ENCODE measurements at regions not wholly inside any gene's neighbourhood (a gene's known extent, or its start where the extent isn't known, plus 50 kb on each side); places are given as distances from the start of the nearest gene placed in this dataset.

DNA sequence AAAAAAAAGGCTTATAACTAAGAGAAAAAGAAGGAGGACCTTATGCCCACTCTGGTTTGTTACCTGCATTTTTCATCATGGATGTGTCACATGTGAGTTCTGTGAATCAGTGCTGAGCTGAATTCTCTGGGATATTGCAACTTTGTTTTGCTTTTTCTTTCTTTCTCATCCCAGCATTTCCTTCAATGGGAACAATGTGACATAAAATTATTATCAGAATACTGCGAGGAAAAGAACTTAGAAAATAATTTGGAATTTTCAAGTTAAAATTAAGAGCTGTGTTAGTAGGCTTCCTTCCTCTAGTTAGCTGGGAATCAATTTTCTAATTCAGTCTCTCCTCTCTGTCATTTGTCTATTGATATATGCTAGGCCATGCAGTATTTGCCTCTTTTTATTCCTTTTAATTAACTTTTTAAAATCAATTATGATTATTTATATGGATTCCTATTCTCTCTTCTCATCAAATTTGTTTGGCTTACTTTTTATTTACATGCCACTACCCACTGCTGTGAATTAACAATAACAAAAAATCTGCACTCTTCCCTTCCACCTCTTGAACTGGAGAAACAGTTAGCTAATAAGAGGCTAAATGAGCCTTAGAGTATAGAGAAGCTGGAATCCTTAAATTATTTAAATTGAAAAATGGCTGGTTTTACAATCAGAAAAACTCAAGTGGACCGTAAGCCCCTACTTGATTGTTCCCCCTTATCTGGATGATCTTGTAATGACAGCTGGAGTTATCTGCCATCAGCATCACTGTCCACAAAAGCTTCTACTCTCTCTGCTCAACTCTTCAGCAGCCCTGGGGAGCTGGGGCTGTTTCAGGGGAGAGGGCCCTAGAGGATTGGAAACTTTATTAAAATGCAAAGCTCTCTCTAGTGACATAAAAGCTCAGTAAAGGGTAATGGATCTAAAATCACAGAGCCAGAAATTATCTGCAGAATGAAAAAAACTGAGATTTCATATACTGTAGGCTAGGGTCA is 95.3 kb upstream of the SOX2 start:
- Histone ChIP-seq H3K4me3 (ENCODE audit: low read depth, low read length) (no peak overlapping the region), H3K27me3 (ENCODE audit: control insufficient read depth, insufficient read depth, low read length) (no peaks in the 10 kb centered on the region), H3K9me3 (ENCODE audit: control insufficient read depth, low read length) (no peaks in the 10 kb centered on the region), H3K4me1 (no peaks in the 10 kb centered on the region), H3K27ac (no peak overlapping the region), H2AFZ (no peak overlapping the region), H3K9ac (no peak overlapping the region), H3K79me2 (no peaks in the 10 kb centered on the region), H3K36me3 (ENCODE audit: control insufficient read depth, insufficient read depth, low read length) (no peaks in the 10 kb centered on the region), H3K4me2 (ENCODE audit: low read length) (no peak overlapping the region)
- TF ChIP-seq CTCF (IDR thresholded peaks at IDR 0.05), result no peak

- no peaks in the 10 kb centered on the region for H3K4me1 ChIP-seq
- no peak overlapping the region for H3K4me3 ChIP-seq (ENCODE audit: low read depth, low read length)
- H3K79me2 ChIP-seq, result no peaks in the 10 kb centered on the region
- no peaks in the 10 kb centered on the region for H3K27me3 ChIP-seq (ENCODE audit: control insufficient read depth, insufficient read depth, low read length)
- no peaks in the 10 kb centered on the region for H3K36me3 ChIP-seq (ENCODE audit: control insufficient read depth, insufficient read depth, low read length)
- H2AFZ ChIP-seq, result no peak overlapping the region
- no peak overlapping the region for H3K27ac ChIP-seq
- TF ChIP-seq CTCF (IDR thresholded peaks at IDR 0.05), result no peak
- H3K9me3 ChIP-seq (ENCODE audit: control insufficient read depth, low read length), result no peaks in the 10 kb centered on the region
- no peak overlapping the region for H3K4me2 ChIP-seq (ENCODE audit: low read length)
- H3K9ac ChIP-seq, result no peak overlapping the region
These were observed 96.1 kb upstream of the SOX2 start for GRCh38 chr3:181615666-181616065.

DNA sequence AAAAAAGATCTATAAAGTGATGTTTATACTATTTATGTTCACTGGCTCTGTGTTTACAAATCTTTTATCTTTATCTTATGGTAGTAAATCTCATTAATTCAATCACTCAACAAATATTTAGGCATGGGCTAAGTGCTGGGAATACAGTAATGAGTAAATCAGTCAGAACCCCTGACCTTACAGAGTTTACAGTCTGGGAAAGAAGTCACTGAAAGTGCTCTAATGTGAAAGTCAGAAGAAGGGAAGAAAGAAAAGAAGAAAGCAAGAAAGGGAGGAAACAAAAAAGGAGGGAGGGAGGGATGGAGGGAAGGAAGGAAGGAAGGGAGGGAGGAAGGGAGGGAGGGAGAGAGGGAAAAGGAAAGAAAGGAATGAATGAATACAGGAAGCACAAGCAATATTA is 96.8 kb upstream of the SOX2 start:
- H3K27ac ChIP-seq, result no peak overlapping the region
- TF ChIP-seq CTCF (IDR thresholded peaks at IDR 0.05), result no peak

GRCh38 chr3:181613813-181614212 is 97.9 kb upstream of the SOX2 start:
- no peak overlapping the region for H3K4me3 ChIP-seq (ENCODE audit: low read depth, low read length)
- H3K27ac ChIP-seq, result no peak overlapping the region
- H3K9ac ChIP-seq, result no peak overlapping the region
- TF ChIP-seq CTCF (IDR thresholded peaks at IDR 0.05), result no peak
- no peaks in the 10 kb centered on the region for H3K27me3 ChIP-seq (ENCODE audit: control insufficient read depth, insufficient read depth, low read length)
- no peaks in the 10 kb centered on the region for H3K4me1 ChIP-seq
- no peaks in the 10 kb centered on the region for H3K36me3 ChIP-seq (ENCODE audit: control insufficient read depth, insufficient read depth, low read length)
- no peak overlapping the region for H2AFZ ChIP-seq
- H3K79me2 ChIP-seq, result no peaks in the 10 kb centered on the region
- no peak overlapping the region for H3K4me2 ChIP-seq (ENCODE audit: low read length)
- no peaks in the 10 kb centered on the region for H3K9me3 ChIP-seq (ENCODE audit: control insufficient read depth, low read length)

More for the DNA sequence above, 96.8 kb upstream of the SOX2 start:
- H3K9ac ChIP-seq, result no peak overlapping the region
- no peaks in the 10 kb centered on the region for H3K79me2 ChIP-seq
- H3K4me2 ChIP-seq (ENCODE audit: low read length), result no peak overlapping the region
- H3K4me3 ChIP-seq (ENCODE audit: low read depth, low read length), result no peak overlapping the region
- H3K4me1 ChIP-seq, result no peaks in the 10 kb centered on the region
- H2AFZ ChIP-seq, result no peak overlapping the region
- H3K27me3 ChIP-seq (ENCODE audit: control insufficient read depth, insufficient read depth, low read length), result no peaks in the 10 kb centered on the region
- H3K36me3 ChIP-seq (ENCODE audit: control insufficient read depth, insufficient read depth, low read length), result no peaks in the 10 kb centered on the region
- H3K9me3 ChIP-seq (ENCODE audit: control insufficient read depth, low read length), result no peaks in the 10 kb centered on the region

GRCh38 chr3:181613191-181613590 is 98.5 kb upstream of the SOX2 start:
- Histone ChIP-seq H3K79me2 (no peaks in the 10 kb centered on the region), H3K4me3 (ENCODE audit: low read depth, low read length) (no peak overlapping the region), H3K27me3 (ENCODE audit: control insufficient read depth, insufficient read depth, low read length) (no peaks in the 10 kb centered on the region), H3K9ac (no peak overlapping the region), H2AFZ (no peak overlapping the region), H3K36me3 (ENCODE audit: control insufficient read depth, insufficient read depth, low read length) (no peaks in the 10 kb centered on the region), H3K4me1 (no peaks in the 10 kb centered on the region), H3K4me2 (ENCODE audit: low read length) (no peak overlapping the region), H3K9me3 (ENCODE audit: control insufficient read depth, low read length) (no peaks in the 10 kb centered on the region), H3K27ac (no peak overlapping the region)
- TF ChIP-seq CTCF (IDR thresholded peaks at IDR 0.05), result no peak
